NCI-H2081 treated with DMSO at 0.1 percent for 48 hours (cell line): ENCODE measurements at regions not wholly inside any gene's neighbourhood (a gene's known extent, or its start where the extent isn't known, plus 50 kb on each side); places are given as distances from the start of the nearest gene placed in this dataset.

ENCODE experiments used
- DNase-seq: peaks from one replicate; lab custom pipeline; 2025; lab: John Stamatoyannopoulos, UW

DNA sequence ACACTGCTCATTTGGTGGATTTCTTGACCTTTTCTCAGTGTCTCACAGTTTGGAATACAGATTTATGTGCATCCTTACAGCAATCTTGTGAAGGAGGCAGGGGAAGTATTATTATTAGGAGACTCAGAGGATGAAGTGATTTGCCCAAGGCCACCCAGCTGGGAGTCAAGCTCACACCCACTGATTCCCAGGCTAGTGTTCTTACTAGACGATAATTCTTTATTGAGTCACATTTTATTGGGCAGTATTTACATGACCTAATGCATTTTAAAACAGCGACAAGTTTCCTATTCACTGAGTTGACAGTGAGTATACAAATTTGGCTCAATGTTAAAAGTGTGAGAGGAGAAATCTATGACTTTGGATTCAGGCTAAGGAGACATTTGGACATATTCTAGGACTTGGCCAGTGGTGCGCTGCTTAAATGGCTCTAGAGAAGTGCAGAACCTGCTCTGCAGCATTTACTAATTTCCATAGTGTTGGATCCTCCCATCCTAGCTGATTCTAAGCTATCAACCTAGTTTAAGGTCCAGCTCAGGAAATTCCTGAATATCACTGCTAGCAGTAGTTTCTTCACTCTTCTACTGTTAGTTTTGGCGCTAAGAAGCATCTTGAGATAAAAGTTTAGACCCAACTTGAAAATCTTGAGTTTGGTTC, 199.3 kb downstream of the MTX2 start:
- no peak for DNase-seq

GRCh38 chr2:176470713-176471112, 201.5 kb downstream of the MTX2 start:
- no peak for DNase-seq

- DNase-seq, result no peak
Measured at GRCh38 chr2:176471949-176472348, 202.7 kb downstream of the MTX2 start.

- no peak for DNase-seq
Measured at GRCh38 chr2:176473177-176473576, 203.9 kb downstream of the MTX2 start.

GRCh38 chr2:176473851-176474250, 204.6 kb downstream of the MTX2 start:
- DNase-seq, result no peak

DNA sequence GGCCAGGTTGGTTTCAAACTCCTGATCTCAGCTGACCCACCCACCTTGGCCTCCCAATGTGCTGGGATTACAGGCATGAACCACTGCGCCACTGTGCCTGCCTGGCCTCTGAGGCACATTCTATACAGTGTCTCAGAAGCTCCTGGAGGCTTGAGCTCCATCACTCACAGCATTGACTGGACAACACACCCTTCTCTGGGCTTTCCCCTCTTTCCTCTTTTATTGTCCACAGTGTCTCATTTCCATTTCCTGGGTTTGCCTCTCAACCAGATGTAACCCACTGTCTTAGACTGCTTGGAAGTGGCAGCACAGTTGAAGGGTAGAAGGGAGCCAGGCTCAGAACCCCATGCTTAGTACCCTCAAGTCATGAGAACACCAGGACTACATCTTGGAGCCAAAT, 208.1 kb downstream of the MTX2 start:
- no peak for DNase-seq

GRCh38 chr2:176479961-176480360, 210.7 kb downstream of the MTX2 start:
- no peak for DNase-seq

- no peak for DNase-seq
Measured at GRCh38 chr2:176482107-176482506, 212.9 kb downstream of the MTX2 start.

DNA sequence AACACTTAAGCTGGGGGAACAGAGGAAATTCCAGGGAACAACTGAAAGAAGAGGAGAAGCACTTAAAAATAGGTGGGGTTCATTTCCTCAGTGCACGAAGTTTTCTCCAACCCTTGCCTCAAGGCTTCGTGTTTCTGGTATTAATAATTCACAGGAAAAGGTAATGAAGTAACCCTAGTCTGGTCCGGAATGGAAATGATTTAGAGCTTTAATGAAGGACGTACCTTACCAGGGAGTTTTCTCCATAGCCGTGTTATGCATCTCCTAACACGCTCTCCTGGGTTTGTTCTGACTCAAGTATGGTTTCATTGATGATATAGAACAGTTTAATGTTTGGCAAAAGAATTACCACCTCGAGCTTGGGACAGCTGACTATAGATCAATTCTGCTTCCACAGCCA, 214.2 kb downstream of the MTX2 start:
- DNase-seq, result no peak

- DNase-seq, result no peak
Measured at GRCh38 chr2:176483901-176484568, 214.8 kb downstream of the MTX2 start.

GRCh38 chr2:176484838-176485237, 215.6 kb downstream of the MTX2 start:
- DNase-seq, result peak; percentile 15

GRCh38 chr2:176488431-176488830, 219.2 kb downstream of the MTX2 start:
- no peak for DNase-seq

- DNase-seq, result no peak
Measured at GRCh38 chr2:176490061-176490861, 221.0 kb downstream of the MTX2 start.

DNA sequence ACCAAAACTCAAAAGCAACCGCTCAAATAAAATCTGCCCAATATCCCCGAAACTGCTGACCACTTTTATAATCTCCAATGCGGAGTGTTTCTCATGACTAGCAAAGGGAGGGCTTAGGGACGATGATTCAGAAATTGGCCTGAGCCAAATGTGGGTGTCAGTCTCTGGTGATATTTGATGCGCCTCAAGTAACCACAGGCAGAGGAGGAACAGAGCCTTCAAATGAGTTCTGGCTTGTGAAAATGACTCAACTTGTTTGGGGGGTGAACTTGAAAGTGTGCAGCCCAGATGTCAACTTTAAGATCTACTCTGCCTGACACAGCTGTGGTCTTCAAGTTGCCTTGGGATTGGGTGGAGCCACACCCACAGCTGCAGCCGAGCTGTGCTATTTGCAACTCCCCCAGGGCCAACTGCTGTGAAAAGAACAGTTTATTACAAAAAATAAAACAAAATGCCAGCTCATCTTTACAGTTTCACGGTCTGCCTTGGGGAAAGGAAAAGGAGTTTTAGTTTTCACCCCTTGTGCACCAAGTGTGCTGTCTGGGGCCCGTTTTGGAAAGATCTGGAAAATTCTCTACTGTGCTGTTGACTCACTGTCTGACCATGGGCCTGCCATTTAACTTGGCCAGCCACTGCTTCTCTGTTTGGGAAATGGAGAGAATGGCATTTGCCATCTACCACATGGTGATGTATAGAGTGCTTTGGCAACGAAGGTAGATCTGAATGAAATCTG, 222.1 kb downstream of the MTX2 start:
- DNase-seq, result no peak

DNA sequence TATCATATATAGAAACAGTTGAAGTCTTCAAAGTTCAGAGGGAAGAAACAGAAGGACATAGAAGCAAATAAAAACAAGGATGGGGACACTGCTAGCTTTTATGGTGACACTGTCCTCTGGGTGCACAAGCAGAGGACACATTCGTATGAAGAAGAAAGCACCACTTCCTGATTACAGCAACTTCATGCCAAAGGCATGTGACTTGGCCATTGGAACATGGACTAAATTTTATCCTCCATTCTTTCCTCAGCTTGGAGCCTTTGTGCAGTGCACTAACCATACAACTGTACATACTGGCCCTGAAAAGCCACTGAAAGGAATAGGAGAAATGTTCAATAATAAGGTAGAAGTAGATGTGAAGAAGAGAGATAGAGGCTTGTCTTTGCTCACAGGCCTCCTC, 223.3 kb downstream of the MTX2 start:
- no peak for DNase-seq

GRCh38 chr2:176493226-176493825, 224.1 kb downstream of the MTX2 start:
- no peak for DNase-seq

DNA sequence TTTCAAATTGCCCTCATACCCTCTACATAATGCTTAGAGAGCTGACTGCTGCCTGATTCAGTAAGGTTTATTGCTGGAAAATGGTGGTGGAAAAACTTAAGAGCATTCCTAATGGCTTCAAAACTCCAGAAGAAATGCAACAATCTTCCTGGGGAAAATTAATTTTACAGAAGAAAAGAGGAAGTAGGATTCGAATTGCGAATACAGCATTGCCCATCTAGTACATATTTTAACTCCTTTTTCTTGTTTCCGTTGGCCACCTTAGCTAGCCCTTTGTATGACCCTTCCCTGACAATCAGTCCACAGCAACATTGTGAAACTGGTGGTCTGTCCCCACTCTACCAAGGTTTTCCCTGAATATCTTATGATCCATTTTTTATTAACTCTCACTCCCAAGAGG, 224.7 kb downstream of the MTX2 start:
- DNase-seq, result no peak

- no peak for DNase-seq
Measured at GRCh38 chr2:176494949-176495353, 225.7 kb downstream of the MTX2 start.

DNA sequence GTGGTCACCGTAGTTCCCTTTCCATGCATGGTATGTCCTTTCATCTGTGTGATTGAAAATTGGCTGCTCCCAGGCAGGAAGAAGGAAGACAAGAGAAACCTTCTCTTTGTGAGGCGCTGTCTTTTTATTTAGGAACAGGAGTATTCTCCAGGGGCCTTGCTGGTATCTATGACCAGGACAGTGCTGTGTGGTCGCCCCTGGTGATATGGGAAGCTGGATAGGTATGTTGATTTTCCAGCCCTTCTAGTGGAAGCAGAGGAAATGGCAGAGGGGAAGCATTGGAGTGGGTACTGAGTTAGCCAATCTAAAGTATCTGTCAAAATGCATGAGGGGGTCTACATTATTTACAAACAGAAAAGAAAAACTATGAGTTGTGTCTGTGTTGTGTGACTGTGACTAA, 226.6 kb downstream of the MTX2 start:
- no peak for DNase-seq

- no peak for DNase-seq
Measured at GRCh38 chr2:176496761-176497160, 227.5 kb downstream of the MTX2 start.

DNA sequence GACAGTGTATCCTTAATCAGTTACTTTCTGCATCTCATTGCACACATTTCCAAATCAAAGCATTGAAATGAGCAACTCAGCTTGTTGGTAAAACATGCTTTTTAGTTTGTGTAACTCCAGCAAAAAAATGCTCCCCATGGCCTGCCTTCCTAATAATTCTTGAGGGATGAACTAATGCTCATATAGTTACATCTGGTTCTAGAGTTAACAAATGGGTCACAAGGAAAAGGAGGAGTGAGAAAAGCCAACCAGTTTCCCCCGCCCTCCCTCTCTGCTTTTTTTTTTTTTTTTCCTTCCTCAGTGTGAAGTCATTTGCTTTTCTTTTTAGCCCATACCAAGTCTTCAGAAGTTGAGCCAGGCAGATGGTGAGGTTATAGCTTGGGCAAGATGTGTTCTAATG, 231.7 kb downstream of the MTX2 start:
- no peak for DNase-seq

DNA sequence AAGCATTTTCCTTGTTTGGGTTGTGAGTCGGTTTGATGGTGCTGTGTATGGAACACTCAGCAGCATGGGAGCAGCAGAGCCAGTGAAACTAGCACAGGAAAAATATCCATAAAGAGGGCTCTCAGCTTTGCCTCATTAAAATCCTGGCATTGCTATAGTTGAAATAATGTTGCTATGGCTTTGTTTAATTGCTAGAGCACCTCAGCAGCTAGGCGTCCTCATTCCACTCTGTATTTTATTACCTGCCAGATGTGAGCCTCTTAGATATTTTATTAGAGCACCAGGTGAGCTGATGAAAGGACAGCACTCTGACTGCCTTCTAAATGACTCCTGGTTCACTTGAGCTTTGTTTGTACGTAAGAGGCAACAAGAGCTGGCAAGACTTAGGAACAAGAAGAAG, 232.4 kb downstream of the MTX2 start:
- DNase-seq, result no peak
